IMR-90 (cell line): ENCODE measurements at regions not wholly inside any gene's neighbourhood (a gene's known extent, or its start where the extent isn't known, plus 50 kb on each side); places are given as distances from the start of the nearest gene placed in this dataset.

Experiments used
- ATAC-seq: fragments of 200-7000 bp; cut with Tn5 transposase; 2 replicates; pipeline ENCODE4 v1.9.1; 2020; ENCODE audit warnings: low read depth, mild to moderate bottlenecking, moderate library complexity
- BruUV-seq: library from RNA; stranded (reverse); fragments of 400-500 nt; replicated peaks from 2 replicates; lab custom pipeline; 2021; lab: Mats Ljungman, UMichigan
- CTCF ChIA-PET: fragments of 300-600 bp; formaldehyde crosslinking; extraction: SDS; loops from one replicate; lab custom pipeline; 2021; ENCODE audit warnings: antibody characterized with exemption; lab: Yijun Ruan, JAX
- POLR2A ChIA-PET: fragments of 300-600 bp; sonication (Branson Sonifier 250); formaldehyde crosslinking; loops from one replicate; lab custom pipeline; 2022; ENCODE audit warnings: antibody characterized with exemption; ENCODE audit not compliant: unreplicated experiment; lab: Charles Lee
- DNase-seq: peaks from one replicate; pipeline ENCODE4 v3.0.0; 2013
- H2AFZ ChIP-seq: replicated peaks from 2 replicates; pipeline ENCODE3; 2013; ENCODE audit warnings: low read length, mild to moderate bottlenecking; ENCODE audit not compliant: poor library complexity
- H2AK5ac ChIP-seq: 2 replicates; pipeline ENCODE4 v1.6.1; 2013; ENCODE audit warnings: low read depth, low read length, inconsistent platforms
- H2AK9ac ChIP-seq: replicated peaks from 2 replicates; pipeline ENCODE3; 2013; ENCODE audit warnings: mild to moderate bottlenecking, low read depth, low read length, moderate library complexity; ENCODE audit not compliant: poor library complexity
- H2BK120ac ChIP-seq: 2 replicates; pipeline ENCODE4 v1.6.1; 2013; ENCODE audit warnings: low read depth, low read length, inconsistent platforms
- H2BK15ac ChIP-seq: 3 replicates; pipeline ENCODE4 v1.6.1; 2013; ENCODE audit warnings: low read depth, low read length, inconsistent platforms
- H2BK20ac ChIP-seq: 2 replicates; pipeline ENCODE4 v1.6.1; 2013; ENCODE audit warnings: low read depth, mild to moderate bottlenecking, inconsistent platforms, low read length, moderate library complexity
- H2BK5ac ChIP-seq: 2 replicates; pipeline ENCODE4 v1.6.1; 2013; ENCODE audit warnings: mild to moderate bottlenecking, low read depth, low read length, inconsistent platforms; ENCODE audit not compliant: poor library complexity, severe bottlenecking
- H3K14ac ChIP-seq: replicated peaks from 2 replicates; pipeline ENCODE4 v1.6.1; 2013; ENCODE audit warnings: low read depth, low read length, inconsistent platforms
- H3K18ac ChIP-seq: 2 replicates; pipeline ENCODE4 v1.6.1; 2013; ENCODE audit warnings: low read depth, low read length, control low read depth
- H3K23ac ChIP-seq: 2 replicates; pipeline ENCODE4 v1.6.1; 2013; ENCODE audit warnings: low read depth, low read length, inconsistent platforms
- H3K27ac ChIP-seq: 2 replicates; pipeline ENCODE4 v1.5.1; 2013; ENCODE audit warnings: mild to moderate bottlenecking, control low read depth, low read length; ENCODE audit not compliant: insufficient read depth
- H3K27me3 ChIP-seq: 2 replicates; pipeline ENCODE4 v1.6.1; 2013; ENCODE audit warnings: low read length; ENCODE audit not compliant: control insufficient read depth, insufficient read depth
- H3K36me3 ChIP-seq: 2 replicates; pipeline ENCODE4 v1.6.1; 2013; ENCODE audit warnings: low read length, mixed read lengths; ENCODE audit not compliant: control insufficient read depth, insufficient read depth
- H3K4ac ChIP-seq: 2 replicates; pipeline ENCODE4 v1.6.1; 2013; ENCODE audit warnings: low read depth, low read length, inconsistent platforms
- H3K4me1 ChIP-seq: 2 replicates; pipeline ENCODE4 v1.6.1; 2013; ENCODE audit warnings: low read length, mixed read lengths; ENCODE audit not compliant: control insufficient read depth, insufficient read depth
- H3K4me2 ChIP-seq: 2 replicates; pipeline ENCODE4 v1.6.1; 2013; ENCODE audit warnings: low read depth, mild to moderate bottlenecking, control low read depth, low read length, moderate library complexity
- H3K4me3 ChIP-seq: 2 replicates; pipeline ENCODE4 v1.5.1; 2013; ENCODE audit warnings: low read depth, mild to moderate bottlenecking, control low read depth, low read length, moderate library complexity; ENCODE audit not compliant: insufficient read depth
- H3K56ac ChIP-seq: 2 replicates; pipeline ENCODE4 v1.6.1; 2013; ENCODE audit warnings: low read length, inconsistent platforms; ENCODE audit not compliant: insufficient read depth; ENCODE audit errors: extremely low read depth
- H3K79me1 ChIP-seq, 2 experiments: 2 replicates each; pipeline ENCODE4 v1.6.1; 2013; ENCODE audit warnings: low read length in 2 of 2, inconsistent platforms in 1 of 2, low read depth in 1 of 2
- H3K9ac ChIP-seq: 2 replicates; pipeline ENCODE4 v1.6.1; 2013; ENCODE audit warnings: low read depth, low read length, control low read depth
- H3K9me1 ChIP-seq: 2 replicates; pipeline ENCODE4 v1.6.1; 2013; ENCODE audit warnings: low read length, inconsistent platforms; ENCODE audit not compliant: insufficient read depth
- H3K9me3 ChIP-seq: 2 replicates; pipeline ENCODE4 v1.6.1; 2013; ENCODE audit warnings: low read length; ENCODE audit not compliant: control insufficient read depth, insufficient read depth
- H4K20me1 ChIP-seq: 2 replicates; pipeline ENCODE4 v1.6.1; 2013; ENCODE audit warnings: low read length, inconsistent platforms; ENCODE audit not compliant: insufficient read depth
- H4K5ac ChIP-seq: 2 replicates; pipeline ENCODE4 v1.6.1; 2013; ENCODE audit warnings: mild to moderate bottlenecking, low read depth, low read length, control low read depth
- H4K8ac ChIP-seq, 2 experiments: 2 replicates each; pipeline ENCODE4 v1.6.1; 2013; ENCODE audit warnings: low read depth in 2 of 2, low read length in 2 of 2, control low read depth in 1 of 2, inconsistent platforms in 1 of 2
- H4K91ac ChIP-seq: 2 replicates; pipeline ENCODE4 v1.6.1; 2013; ENCODE audit warnings: low read depth, low read length, inconsistent platforms; ENCODE audit not compliant: insufficient read depth
- BHLHE40 ChIP-seq: fragments of 150-350 bp; IDR thresholded peaks from 2 replicates; pipeline ENCODE4 v1.6.1; 2016; ENCODE audit warnings: mild to moderate bottlenecking, low read depth, low read length
- MXI1 ChIP-seq: IDR thresholded peaks from 2 replicates; pipeline ENCODE4 v1.6.1; 2012; ENCODE audit warnings: low read depth, mild to moderate bottlenecking, low read length, moderate library complexity, borderline replicate concordance
- WGBS, 2 experiments: methylation state at CpG; one replicate each; pipeline versions ENCODE4 v1.1.5 to v1.1.7; 2013; ENCODE audit warnings: missing lambda C conversion rate in 2 of 2; ENCODE audit not compliant: insufficient read length in 1 of 2; ENCODE audit errors: extremely low coverage in 2 of 2; 5-methylcytosine and 5-hydroxymethylcytosine counted together
- dilution Hi-C: fragments of 300-500 bp; cut with HindIII; formaldehyde crosslinking; loops from one replicate; pipeline ENCODE4 v1.14.3; 2018; ENCODE audit warnings: low sequenced_read_pairs; ENCODE audit not compliant: unreplicated experiment
- in situ Hi-C: fragments of 300-500 bp; cut with MboI; formaldehyde crosslinking; loops from 3 replicates; pipeline ENCODE4 v1.14.3; 2019; ENCODE audit warnings: low sequenced_read_pairs, inconsistent platforms, mixed read lengths
- intact Hi-C: fragments of 100-400 bp; cut with micrococcal nuclease; formaldehyde crosslinking; loops from 2 replicates; pipeline ENCODE4 v1.10.0; 2022
- TF ChIP-seq, protein P1 (sequence below): fragments of 150-350 bp; IDR thresholded peaks from 2 replicates; pipeline ENCODE4 v1.6.1; 2017; ENCODE audit warnings: mild to moderate bottlenecking, antibody characterized with exemption, low read length, low read depth

DNA sequence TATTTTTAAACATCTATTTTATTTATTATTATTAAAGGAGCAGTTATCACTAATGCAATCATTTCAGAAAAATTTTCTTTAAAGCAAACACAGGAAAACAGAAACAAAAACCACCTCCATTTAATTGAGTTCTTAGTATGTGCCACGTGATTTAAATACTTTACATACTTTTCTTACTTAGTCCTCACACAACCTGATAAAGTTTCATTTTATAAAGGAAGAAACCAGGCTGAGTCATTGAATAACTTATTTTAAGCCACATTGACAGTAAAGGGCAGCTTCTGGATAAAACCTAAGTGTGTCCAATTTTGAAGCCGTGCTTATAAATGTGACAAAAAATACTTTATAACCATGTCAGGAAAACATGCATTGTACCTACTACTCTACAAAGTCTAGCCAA, 57.1 kb upstream of the PCED1B start:
- Histone ChIP-seq H3K4ac (peak overlapping the region; percentile 21; the same call in 1 of the 2 replicates), H3K9me1 (peaks cover 7% of the 10 kb centered on the region; the same call in 1 of the 2 replicates), H4K8ac (peak overlapping the region; percentile 29 to 63; a peak in 3 of 4 replicates), H3K9ac (no peak overlapping the region; the same call in 1 of the 2 replicates), H3K23ac (peak overlapping the region; percentile 50; the same call in 1 of the 2 replicates), H4K5ac (peak overlapping the region; percentile 49; the same call in 1 of the 2 replicates), H3K14ac (peak overlapping the region; percentile 71; the same call in 1 of the 2 replicates), H3K4me3 (no peak overlapping the region), H2AK9ac (no peak overlapping the region), H3K79me1 (peaks cover 0 to 9% of the 10 kb centered on the region in 2 experiments; a peak in 2 of 4 replicates), H4K20me1 (no peaks in the 10 kb centered on the region), H2AFZ (no peak overlapping the region), H3K27me3 (no peaks in the 10 kb centered on the region), H2BK15ac (peak overlapping the region; percentile 67; the same call in 2 of the 3 replicates), H2AK5ac (no peak overlapping the region), H2BK20ac (peak overlapping the region; percentile 73), H3K56ac (peak overlapping the region; percentile 69), H3K27ac (peak overlapping the region; percentile 37), H4K91ac (no peak overlapping the region), H2BK5ac (peak overlapping the region; percentile 88), H3K9me3 (no peaks in the 10 kb centered on the region), H3K36me3 (no peaks in the 10 kb centered on the region), H3K18ac (peak overlapping the region; percentile 2; the same call in 1 of the 2 replicates), H3K4me2 (peak overlapping the region; percentile 36; the same call in 1 of the 2 replicates), H3K4me1 (peaks cover 10% of the 10 kb centered on the region), H2BK120ac (peak overlapping the region; percentile 78)
- CTCF ChIA-PET: interaction anchor here (1.5 to 1.9 kb wide), 3 partner anchors 10 to 87 kb away, joined by 5 to 14 read pairs (median 7); no protein-coding TSS in a partner anchor
- DNase-seq (peak; percentile 82), ATAC-seq (peak; percentile 66)
- in situ Hi-C loops: loop anchor here (5.0 kb wide), 1 partner anchor 345 kb away; no protein-coding TSS in a partner anchor
- dilution Hi-C loops: no loop called here
- no CpG with 5 or more reads among the region's 2 CpGs for WGBS, 2 experiments
- intact Hi-C loops: loop anchor here (5.0 kb wide), 4 partner anchors 90 to 650 kb away; partner anchors contain the start of gene SLC38A2
- POLR2A ChIA-PET: no interaction called here
- no TSS peak for BruUV-seq
- TF ChIP-seq BHLHE40 (peak; percentile 37; the same call in 1 of the 2 replicates), MXI1 (no peak)
- TF ChIP-seq, protein P1, sequence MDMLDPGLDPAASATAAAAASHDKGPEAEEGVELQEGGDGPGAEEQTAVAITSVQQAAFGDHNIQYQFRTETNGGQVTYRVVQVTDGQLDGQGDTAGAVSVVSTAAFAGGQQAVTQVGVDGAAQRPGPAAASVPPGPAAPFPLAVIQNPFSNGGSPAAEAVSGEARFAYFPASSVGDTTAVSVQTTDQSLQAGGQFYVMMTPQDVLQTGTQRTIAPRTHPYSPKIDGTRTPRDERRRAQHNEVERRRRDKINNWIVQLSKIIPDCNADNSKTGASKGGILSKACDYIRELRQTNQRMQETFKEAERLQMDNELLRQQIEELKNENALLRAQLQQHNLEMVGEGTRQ: peak; percentile 79
